T-cell (primary cell): ENCODE measurements at regions not wholly inside any gene's neighbourhood (a gene's known extent, or its start where the extent isn't known, plus 50 kb on each side); places are given as distances from the start of the nearest gene placed in this dataset.
"Not testable (repeated sequence)": the region's sequence is repeated elsewhere in the genome, so short reads cannot be mapped to it uniquely, and the experiment has no call there.

Experiments
- ATAC-seq, 4 experiments: fragments of 200-7000 bp in 3 of 4; fragments of 150-1000 bp in 1 of 4; cut with Tn5 transposase; replicated peaks in 1 of 4; 1 replicate in 3 of 4; 2 replicates in 1 of 4; pipeline ENCODE4 v1.10.0; 2021; ENCODE audit warnings: moderate library complexity in 3 of 4, mild to moderate bottlenecking in 2 of 4, moderate number of reproducible peaks in 1 of 4
- CTCF ChIA-PET, 2 donors: fragments of 300-600 bp; sonication (Branson Sonifier 250); formaldehyde crosslinking; loops; one replicate each; lab custom pipeline; 2022; ENCODE audit warnings: antibody characterized with exemption in 2 of 2; lab: Charles Lee
- POLR2A ChIA-PET, 2 donors: fragments of 300-600 bp; sonication (Branson Sonifier 250); formaldehyde crosslinking; loops; one replicate each; lab custom pipeline; 2022; ENCODE audit warnings: antibody characterized with exemption in 2 of 2; lab: Charles Lee
- DNase-seq, 35 experiments: peaks; one replicate each; pipeline versions ENCODE4 v3.0.0 to v3.0.0-alpha.2; 2013 to 2023
- H3K27ac ChIP-seq: one replicate; pipeline ENCODE4 v1.5.1; 2013; ENCODE audit warnings: low read length
- H3K27me3 ChIP-seq, 2 experiments: replicated peaks in 1 of 2; 1 replicate in 1 of 2; 2 replicates in 1 of 2; pipeline versions ENCODE4 v1.6.1 to v1.7.0; 2013; ENCODE audit warnings: low read length in 1 of 2, mixed read lengths in 1 of 2; ENCODE audit not compliant: control insufficient read depth in 2 of 2, insufficient read depth in 2 of 2; ENCODE audit errors: extremely low read depth in 1 of 2
- H3K36me3 ChIP-seq, 2 donors: 1 replicate in 1 of 2; 2 replicates in 1 of 2; pipeline versions ENCODE4 v1.6.1 to v1.7.0; 2013; ENCODE audit warnings: low read length in 1 of 2; ENCODE audit not compliant: control insufficient read depth in 2 of 2, insufficient read depth in 1 of 2; ENCODE audit errors: extremely low read depth in 1 of 2
- H3K4me1 ChIP-seq, 2 experiments: 1 replicate in 1 of 2; 2 replicates in 1 of 2; pipeline versions ENCODE4 v1.6.1 to v1.7.0; 2013; ENCODE audit warnings: low read length in 2 of 2, mixed read lengths in 1 of 2; ENCODE audit not compliant: insufficient read depth in 2 of 2, control insufficient read depth in 1 of 2; ENCODE audit errors: extremely low read depth in 1 of 2
- H3K4me3 ChIP-seq, 2 donors: 1 replicate in 1 of 2; 2 replicates in 1 of 2; pipeline versions ENCODE4 v1.5.1 to v1.7.0; 2013; ENCODE audit warnings: mild to moderate bottlenecking in 2 of 2, low read length in 1 of 2, moderate library complexity in 1 of 2; ENCODE audit not compliant: control insufficient read depth in 1 of 2; ENCODE audit errors: extremely low read depth in 1 of 2
- H3K9me3 ChIP-seq: 2 replicates; pipeline ENCODE4 v1.7.0; 2013
- H3K27ac Mint-ChIP-seq, 2 donors: one replicate each; pipeline ENCODE4 v1.8.0; 2020 to 2021; ENCODE audit warnings: mild to moderate bottlenecking in 2 of 2, mixed read lengths in 2 of 2
- H3K27me3 Mint-ChIP-seq, 2 donors: one replicate each; pipeline ENCODE4 v1.8.0; 2021 to 2022; ENCODE audit warnings: mixed read lengths in 2 of 2
- H3K36me3 Mint-ChIP-seq: one replicate; pipeline ENCODE4 v1.8.0; 2021; ENCODE audit warnings: mixed read lengths
- H3K4me1 Mint-ChIP-seq, 3 donors: one replicate each; pipeline ENCODE4 v1.8.0; 2020 to 2022; ENCODE audit warnings: mixed read lengths in 3 of 3, mild to moderate bottlenecking in 1 of 3
- H3K4me3 Mint-ChIP-seq, 3 donors: one replicate each; pipeline ENCODE4 v1.8.0; 2020 to 2022; ENCODE audit warnings: mild to moderate bottlenecking in 3 of 3, mixed read lengths in 3 of 3, moderate library complexity in 3 of 3
- H3K9me3 Mint-ChIP-seq, 3 donors: one replicate each; pipeline ENCODE4 v1.8.0; 2020 to 2022; ENCODE audit warnings: mixed read lengths in 3 of 3
- WGBS: methylation state at CpG from one replicate; pipeline ENCODE4 v1.1.5; 2013; ENCODE audit warnings: missing lambda C conversion rate; ENCODE audit not compliant: insufficient coverage; 5-methylcytosine and 5-hydroxymethylcytosine counted together

DNA sequence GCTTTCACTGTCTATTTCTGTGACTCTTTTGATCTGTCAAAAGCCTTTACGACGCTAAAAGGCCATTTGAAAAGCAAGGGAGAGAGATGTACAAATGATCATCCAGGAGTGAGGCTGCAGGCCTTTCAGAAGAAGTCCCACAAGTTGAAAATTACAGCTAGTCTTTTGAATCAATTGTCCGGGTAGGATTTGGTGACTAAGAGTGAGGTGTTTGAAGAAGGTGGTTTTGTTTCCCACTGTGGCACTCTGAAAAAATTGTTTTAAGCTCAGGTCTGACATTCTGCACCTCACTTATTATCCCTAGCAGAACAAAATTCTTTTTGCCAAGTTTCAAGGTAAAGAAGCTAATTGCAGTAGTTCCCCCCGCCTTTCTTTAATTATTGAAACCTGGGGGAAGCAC, 50.8 kb upstream of the TMEM108 start:
- no peaks in the 10 kb centered on the region for H3K4me1 Mint-ChIP-seq
- ChIA-PET CTCF (no interaction called here), POLR2A (no interaction called here)
- WGBS = 80% methylated on average over 1 of the region's 4 CpGs
- no peaks in the 10 kb centered on the region for H3K27me3 Mint-ChIP-seq
- H3K9me3 Mint-ChIP-seq = peaks cover 0 to 8% (median 5%) of the 10 kb centered on the region in 3 donors
- H3K36me3 ChIP-seq = no peaks in the 10 kb centered on the region
- no peak overlapping the region for H3K27ac ChIP-seq
- H3K4me3 Mint-ChIP-seq = no peak overlapping the region
- DNase-seq (no peak), ATAC-seq (no peak)
- no peaks in the 10 kb centered on the region for H3K4me1 ChIP-seq
- H3K4me3 ChIP-seq = no peak overlapping the region
- H3K9me3 ChIP-seq = no peaks in the 10 kb centered on the region
- H3K27ac Mint-ChIP-seq = no peak overlapping the region
- H3K27me3 ChIP-seq = no peaks in the 10 kb centered on the region
- no peaks in the 10 kb centered on the region for H3K36me3 Mint-ChIP-seq

DNA sequence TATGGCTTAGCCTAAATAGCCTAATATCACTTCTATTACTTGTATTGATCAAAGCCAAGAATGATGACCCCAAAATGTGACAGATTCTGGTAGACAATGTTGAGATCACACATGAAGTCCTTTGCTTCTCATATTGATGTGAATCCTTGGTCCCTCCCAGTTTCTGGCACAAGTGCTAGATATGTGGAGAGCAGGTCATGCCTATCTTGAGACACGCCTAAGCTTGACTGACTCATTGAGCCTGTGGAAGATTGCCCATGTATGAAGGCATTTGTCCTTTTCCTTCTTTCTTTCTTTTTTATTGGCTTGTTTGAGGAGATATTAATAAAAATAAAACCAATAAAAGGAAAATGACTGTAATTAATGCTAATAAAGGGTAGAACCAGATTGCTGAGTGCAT, 54.0 kb upstream of the TMEM108 start:
- no CpG with 5 or more reads among the region's 1 CpG for WGBS
- H3K27me3 ChIP-seq = no peaks in the 10 kb centered on the region
- ATAC-seq = no peak
- H3K9me3 Mint-ChIP-seq = peaks cover 6 to 21% (median 8%) of the 10 kb centered on the region in 3 donors
- H3K4me1 Mint-ChIP-seq = no peaks in the 10 kb centered on the region
- H3K4me3 ChIP-seq = no peak overlapping the region
- H3K4me3 Mint-ChIP-seq = no peak overlapping the region
- CTCF ChIA-PET = no interaction called here
- DNase-seq = no peak
- H3K9me3 ChIP-seq = no peaks in the 10 kb centered on the region
- no peaks in the 10 kb centered on the region for H3K27me3 Mint-ChIP-seq
- no peaks in the 10 kb centered on the region for H3K36me3 Mint-ChIP-seq
- no peak overlapping the region for H3K27ac Mint-ChIP-seq
- no peaks in the 10 kb centered on the region for H3K4me1 ChIP-seq
- POLR2A ChIA-PET = no interaction called here
- no peaks in the 10 kb centered on the region for H3K36me3 ChIP-seq
- H3K27ac ChIP-seq = no peak overlapping the region

DNA sequence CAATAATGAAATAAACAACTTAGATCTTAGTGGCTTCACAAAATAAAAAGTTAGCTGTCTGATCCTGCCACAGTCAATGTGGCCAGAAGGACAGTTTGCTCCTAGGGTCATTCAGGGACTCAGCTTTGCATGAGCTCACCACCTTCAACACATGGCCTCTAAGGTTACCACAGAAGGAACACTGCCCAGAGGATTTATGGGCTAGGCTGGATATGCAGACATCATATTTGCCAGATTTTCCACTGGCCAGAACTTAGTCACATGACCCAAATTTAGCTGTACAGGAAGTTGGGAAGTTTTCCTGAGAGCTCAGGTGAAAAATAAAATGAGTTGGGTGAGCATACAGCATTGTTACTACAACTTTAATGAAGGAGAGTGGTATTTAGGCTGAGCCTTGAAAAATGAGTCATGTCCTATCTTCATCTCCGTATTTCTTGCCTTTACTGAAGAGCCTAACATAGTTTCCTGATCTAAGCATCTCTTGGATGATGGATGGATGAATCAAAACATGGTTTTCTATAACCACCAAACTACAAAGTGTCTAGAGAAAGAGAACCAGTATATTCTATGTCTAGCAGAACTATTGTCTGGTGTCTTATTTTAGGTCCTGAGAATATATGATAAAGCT, 54.9 kb upstream of the TMEM108 start:
- Mint-ChIP-seq H3K4me3 (no peak overlapping the region), H3K27ac (no peak overlapping the region), H3K4me1 (no peaks in the 10 kb centered on the region), H3K27me3 (no peaks in the 10 kb centered on the region), H3K9me3 (peaks cover 6 to 21% (median 8%) of the 10 kb centered on the region in 3 donors), H3K36me3 (no peaks in the 10 kb centered on the region)
- Histone ChIP-seq H3K9me3 (no peaks in the 10 kb centered on the region), H3K27ac (no peak overlapping the region), H3K27me3 (no peaks in the 10 kb centered on the region), H3K4me3 (no peak overlapping the region), H3K4me1 (no peaks in the 10 kb centered on the region), H3K36me3 (no peaks in the 10 kb centered on the region)
- CTCF ChIA-PET = no interaction called here
- DNase-seq (no peak), ATAC-seq (no peak)
- no CpG with 5 or more reads among the region's 1 CpG for WGBS
- POLR2A ChIA-PET = no interaction called here

DNA sequence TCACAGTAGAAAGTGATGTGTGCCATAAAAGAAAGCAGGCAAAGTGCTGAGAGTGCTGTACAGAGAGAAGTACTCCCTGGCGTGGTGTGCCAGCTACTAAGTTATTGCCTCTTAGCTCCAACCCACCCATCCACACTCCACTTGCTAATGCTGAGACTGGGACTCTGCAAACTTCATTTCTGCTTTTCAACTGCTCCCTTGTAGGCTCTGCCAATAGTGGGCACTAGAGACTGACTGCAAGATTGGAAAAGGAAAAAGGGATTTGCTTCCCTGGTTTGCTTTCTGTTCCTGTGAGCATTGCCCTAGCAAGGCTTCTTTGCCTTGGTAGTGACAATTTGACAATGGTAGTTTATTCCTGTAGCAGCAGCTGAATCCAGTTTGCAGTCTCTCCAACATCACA, 56.5 kb upstream of the TMEM108 start:
- H3K4me3 ChIP-seq = no peak overlapping the region
- ChIA-PET CTCF (no interaction called here), POLR2A (no interaction called here)
- no peak for DNase-seq
- H3K27ac ChIP-seq = no peak overlapping the region
- peaks cover 6 to 16% (median 8%) of the 10 kb centered on the region in 3 donors for H3K9me3 Mint-ChIP-seq
- 100% methylated on average over 1 of the region's 1 CpG for WGBS
- no peaks in the 10 kb centered on the region for H3K36me3 ChIP-seq
- H3K4me3 Mint-ChIP-seq = no peak overlapping the region
- H3K9me3 ChIP-seq = no peaks in the 10 kb centered on the region
- ATAC-seq = no peak
- no peaks in the 10 kb centered on the region for H3K4me1 ChIP-seq
- no peaks in the 10 kb centered on the region for H3K27me3 Mint-ChIP-seq
- no peaks in the 10 kb centered on the region for H3K4me1 Mint-ChIP-seq
- H3K27me3 ChIP-seq = no peaks in the 10 kb centered on the region
- no peaks in the 10 kb centered on the region for H3K36me3 Mint-ChIP-seq
- no peak overlapping the region for H3K27ac Mint-ChIP-seq

DNA sequence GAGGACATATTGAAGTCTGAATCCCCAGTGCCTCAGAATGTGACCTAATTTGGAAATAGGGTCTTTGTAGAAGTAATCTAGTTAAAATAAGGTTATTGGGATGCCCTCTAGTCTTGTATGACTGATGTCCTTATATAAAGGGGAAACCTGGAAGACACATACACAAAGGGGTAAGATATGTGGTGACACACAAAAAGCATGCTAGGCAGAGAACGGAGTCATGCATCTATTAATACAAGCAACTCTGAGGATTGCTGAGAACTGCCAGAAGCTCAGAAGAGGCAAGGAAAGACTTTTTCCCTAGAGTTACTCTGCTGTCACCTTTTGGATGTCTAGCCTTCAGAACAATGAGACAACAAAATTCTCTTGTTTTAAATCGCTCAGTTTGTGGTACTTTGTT, 58.1 kb upstream of the TMEM108 start:
- ChIA-PET POLR2A (no interaction called here), CTCF (no interaction called here)
- H3K27me3 ChIP-seq = no peaks in the 10 kb centered on the region
- H3K27me3 Mint-ChIP-seq = no peaks in the 10 kb centered on the region
- no peaks in the 10 kb centered on the region for H3K36me3 ChIP-seq
- H3K4me3 ChIP-seq = no peak overlapping the region
- H3K4me3 Mint-ChIP-seq = no peak overlapping the region
- DNase-seq = no peak
- H3K4me1 Mint-ChIP-seq = no peaks in the 10 kb centered on the region
- ATAC-seq = no peak
- H3K9me3 Mint-ChIP-seq = peaks cover 3 to 16% (median 6%) of the 10 kb centered on the region in 3 donors
- H3K36me3 Mint-ChIP-seq = no peaks in the 10 kb centered on the region
- no peak overlapping the region for H3K27ac Mint-ChIP-seq
- H3K9me3 ChIP-seq = no peaks in the 10 kb centered on the region
- H3K27ac ChIP-seq = no peak overlapping the region
- WGBS = no CpG with 5 or more reads among the region's 2 CpGs
- no peaks in the 10 kb centered on the region for H3K4me1 ChIP-seq

DNA sequence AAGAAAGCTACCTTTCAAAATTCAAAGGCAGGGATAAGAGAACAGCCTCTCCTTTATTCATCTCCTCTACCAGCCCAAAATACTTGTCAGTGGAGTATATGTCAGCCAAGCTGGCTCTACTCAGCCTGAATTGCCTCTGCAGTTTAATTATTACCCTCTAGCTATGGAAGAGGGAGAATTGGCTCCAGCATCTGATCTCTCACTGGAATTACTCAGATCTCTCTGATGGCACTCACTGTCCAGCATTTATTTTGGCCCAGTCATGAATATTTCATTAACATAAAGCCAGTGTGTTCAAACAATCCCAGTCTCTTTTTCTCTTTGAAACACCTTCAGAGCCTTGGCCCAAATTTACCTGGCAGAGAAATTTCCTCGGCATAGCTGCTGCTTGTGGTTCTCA, 58.6 kb upstream of the TMEM108 start:
- no peak overlapping the region for H3K4me3 ChIP-seq
- POLR2A ChIA-PET = no interaction called here
- CTCF ChIA-PET = no interaction called here
- DNase-seq (no peak), ATAC-seq (no peak)
- Mint-ChIP-seq H3K27ac (no peak overlapping the region), H3K4me3 (no peak overlapping the region), H3K27me3 (no peaks in the 10 kb centered on the region), H3K9me3 (peaks cover 3 to 16% (median 6%) of the 10 kb centered on the region in 3 donors), H3K4me1 (no peaks in the 10 kb centered on the region), H3K36me3 (no peaks in the 10 kb centered on the region)
- H3K27me3 ChIP-seq = no peaks in the 10 kb centered on the region
- no peaks in the 10 kb centered on the region for H3K9me3 ChIP-seq
- WGBS = no CpG with 5 or more reads among the region's 1 CpG
- no peaks in the 10 kb centered on the region for H3K4me1 ChIP-seq
- H3K27ac ChIP-seq = no peak overlapping the region
- no peaks in the 10 kb centered on the region for H3K36me3 ChIP-seq

- DNase-seq, H3K36me3 Mint-ChIP-seq, CTCF ChIA-PET, POLR2A ChIA-PET, ATAC-seq, H3K4me3 ChIP-seq, H3K27me3 Mint-ChIP-seq, H3K4me1 ChIP-seq, H3K4me1 Mint-ChIP-seq, H3K9me3 ChIP-seq, H3K36me3 ChIP-seq, H3K27ac ChIP-seq, H3K27me3 ChIP-seq, H3K4me3 Mint-ChIP-seq, H3K27ac Mint-ChIP-seq: not testable (repeated sequence)
- WGBS = no CpG with 5 or more reads among the region's 3 CpGs
- H3K9me3 Mint-ChIP-seq = peaks cover 0 to 16% (median 6%) of the 10 kb centered on the region in 3 donors
Measured at GRCh38 chr3:132978946-132979345, 59.2 kb upstream of the TMEM108 start.
